ENCODE measurements at regions not wholly inside any gene's neighbourhood (a gene's known extent, or its start where the extent isn't known, plus 50 kb on each side); places are given as distances from the start of the nearest gene placed in this dataset.

DNA sequence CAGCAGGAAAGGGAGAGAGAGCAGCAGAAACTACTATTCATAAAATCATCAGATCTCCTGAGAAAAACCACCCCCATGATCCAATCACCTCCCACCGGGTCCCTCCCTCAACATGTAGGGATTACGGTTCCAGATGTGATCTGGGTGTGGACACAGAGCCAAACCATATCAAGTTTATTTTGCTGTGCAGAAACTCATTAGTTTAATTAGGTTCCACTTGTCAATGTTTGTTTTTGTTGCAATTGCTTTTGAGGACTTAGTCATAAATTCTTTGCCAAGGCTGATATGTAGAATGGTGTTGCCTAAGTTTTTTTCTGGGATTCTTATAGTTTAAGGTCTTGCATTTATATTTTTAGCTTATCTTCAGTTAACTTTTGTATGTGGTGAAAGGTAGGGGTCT lies 422.0 kb upstream of the HS3ST5 start:
- H3K36me3 Mint-ChIP-seq (ENCODE audit: low read depth), result no peaks in the 10 kb centered on the region
- H3K4me3 Mint-ChIP-seq, result no peak overlapping the region
- no peaks in the 10 kb centered on the region for H3K4me1 Mint-ChIP-seq
- H3K9me3 Mint-ChIP-seq, result peaks cover 5% of the 10 kb centered on the region
- no peak for ATAC-seq (replicated peaks)
- H3K27ac Mint-ChIP-seq, result no peak overlapping the region
- no peaks in the 10 kb centered on the region for H3K27me3 Mint-ChIP-seq

GRCh38 chr6:114762145-114762544 lies 419.3 kb upstream of the HS3ST5 start:
- Mint-ChIP-seq H3K27me3 (no peaks in the 10 kb centered on the region), H3K27ac (no peak overlapping the region), H3K4me1 (no peaks in the 10 kb centered on the region), H3K36me3 (ENCODE audit: low read depth) (no peaks in the 10 kb centered on the region), H3K4me3 (no peak overlapping the region), H3K9me3 (no peaks in the 10 kb centered on the region)
- no peak for ATAC-seq (replicated peaks)

DNA sequence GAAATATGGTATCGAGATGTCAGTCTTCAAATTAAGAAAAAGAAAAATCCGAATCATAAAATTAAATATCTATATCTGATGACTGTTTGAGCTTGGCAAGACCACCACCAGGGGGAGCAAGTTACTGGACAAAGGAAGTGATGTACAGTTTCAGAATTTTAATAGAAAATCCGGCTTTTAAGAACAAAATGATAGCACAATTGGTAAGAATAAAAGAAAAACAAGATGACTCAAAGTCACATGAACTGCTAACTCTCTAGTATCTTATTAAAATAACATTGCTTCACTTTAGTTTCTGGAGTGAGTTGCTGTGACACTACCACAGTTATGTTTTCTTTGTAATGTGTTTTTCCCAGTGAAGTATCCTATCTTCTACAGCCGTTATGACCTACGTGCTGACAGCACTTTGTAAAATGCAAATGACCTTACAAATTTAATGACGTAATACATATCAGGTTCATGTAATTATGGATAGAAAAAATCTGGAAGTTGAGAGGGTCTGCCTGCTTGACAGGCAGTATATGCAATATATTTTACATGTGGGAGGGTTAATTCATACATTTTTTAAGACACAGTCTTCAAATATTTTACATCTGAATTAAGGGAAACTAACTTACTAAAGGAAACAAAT lies 405.3 kb upstream of the HS3ST5 start:
- no peaks in the 10 kb centered on the region for H3K27me3 Mint-ChIP-seq
- H3K9me3 Mint-ChIP-seq, result no peaks in the 10 kb centered on the region
- H3K4me3 Mint-ChIP-seq, result no peak overlapping the region
- ATAC-seq (replicated peaks), result no peak
- H3K36me3 Mint-ChIP-seq (ENCODE audit: low read depth), result no peaks in the 10 kb centered on the region
- no peaks in the 10 kb centered on the region for H3K4me1 Mint-ChIP-seq
- no peak overlapping the region for H3K27ac Mint-ChIP-seq

DNA sequence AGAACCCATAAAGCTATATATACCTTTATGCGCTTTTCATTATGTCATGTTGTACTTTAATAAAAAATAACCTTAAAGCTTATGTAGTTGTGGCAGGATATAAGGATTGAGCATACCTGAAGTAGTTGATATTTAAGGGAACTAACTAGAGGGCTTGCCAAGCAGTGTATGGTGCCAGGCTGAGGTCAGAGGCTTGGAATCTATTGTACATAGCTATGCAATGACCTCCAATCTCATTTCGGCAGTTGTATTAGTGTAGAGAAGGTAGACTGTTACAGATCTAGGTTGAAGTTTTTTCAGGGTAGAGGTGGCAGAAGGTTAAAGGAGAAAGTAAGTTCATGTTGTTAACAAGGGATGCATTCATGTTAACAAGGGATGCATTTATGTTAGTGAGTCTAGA lies 397.7 kb upstream of the HS3ST5 start:
- no peaks in the 10 kb centered on the region for H3K27me3 Mint-ChIP-seq
- H3K4me1 Mint-ChIP-seq, result no peaks in the 10 kb centered on the region
- H3K27ac Mint-ChIP-seq, result no peak overlapping the region
- H3K36me3 Mint-ChIP-seq (ENCODE audit: low read depth), result no peaks in the 10 kb centered on the region
- peaks cover 6% of the 10 kb centered on the region for H3K9me3 Mint-ChIP-seq
- H3K4me3 Mint-ChIP-seq, result no peak overlapping the region
- ATAC-seq (replicated peaks), result no peak

GRCh38 chr6:114739656-114740055 lies 396.8 kb upstream of the HS3ST5 start:
- Mint-ChIP-seq H3K4me1 (no peaks in the 10 kb centered on the region), H3K27ac (no peak overlapping the region), H3K27me3 (no peaks in the 10 kb centered on the region), H3K4me3 (no peak overlapping the region), H3K9me3 (peaks cover 6% of the 10 kb centered on the region), H3K36me3 (ENCODE audit: low read depth) (no peaks in the 10 kb centered on the region)
- no peak for ATAC-seq (replicated peaks)

- H3K27me3 Mint-ChIP-seq, result no peaks in the 10 kb centered on the region
- H3K4me1 Mint-ChIP-seq, result no peaks in the 10 kb centered on the region
- H3K27ac Mint-ChIP-seq, result no peak overlapping the region
- H3K9me3 Mint-ChIP-seq, result peaks cover 3% of the 10 kb centered on the region
- H3K36me3 Mint-ChIP-seq (ENCODE audit: low read depth), result no peaks in the 10 kb centered on the region
- ATAC-seq (replicated peaks), result no peak
- H3K4me3 Mint-ChIP-seq, result no peak overlapping the region
These were observed 392.4 kb upstream of the HS3ST5 start for GRCh38 chr6:114735025-114735735.

- Mint-ChIP-seq H3K27ac (no peak overlapping the region), H3K27me3 (no peaks in the 10 kb centered on the region), H3K4me1 (no peaks in the 10 kb centered on the region), H3K36me3 (ENCODE audit: low read depth) (no peaks in the 10 kb centered on the region), H3K9me3 (peaks cover 3% of the 10 kb centered on the region), H3K4me3 (no peak overlapping the region)
- no peak for ATAC-seq (replicated peaks)
These were observed 390.8 kb upstream of the HS3ST5 start for GRCh38 chr6:114733596-114733995.

GRCh38 chr6:114718716-114719270 lies 376.0 kb upstream of the HS3ST5 start:
- Mint-ChIP-seq H3K9me3 (peaks cover 9% of the 10 kb centered on the region), H3K4me3 (no peak overlapping the region), H3K27ac (no peak overlapping the region), H3K4me1 (no peaks in the 10 kb centered on the region), H3K27me3 (no peaks in the 10 kb centered on the region), H3K36me3 (ENCODE audit: low read depth) (no peaks in the 10 kb centered on the region)
- no peak for ATAC-seq (replicated peaks)

GRCh38 chr6:114718186-114718585 lies 375.4 kb upstream of the HS3ST5 start:
- Mint-ChIP-seq H3K9me3 (peaks cover 9% of the 10 kb centered on the region), H3K36me3 (ENCODE audit: low read depth) (no peaks in the 10 kb centered on the region), H3K4me1 (no peaks in the 10 kb centered on the region), H3K4me3 (no peak overlapping the region), H3K27ac (no peak overlapping the region), H3K27me3 (no peaks in the 10 kb centered on the region)
- ATAC-seq (replicated peaks), result no peak

DNA sequence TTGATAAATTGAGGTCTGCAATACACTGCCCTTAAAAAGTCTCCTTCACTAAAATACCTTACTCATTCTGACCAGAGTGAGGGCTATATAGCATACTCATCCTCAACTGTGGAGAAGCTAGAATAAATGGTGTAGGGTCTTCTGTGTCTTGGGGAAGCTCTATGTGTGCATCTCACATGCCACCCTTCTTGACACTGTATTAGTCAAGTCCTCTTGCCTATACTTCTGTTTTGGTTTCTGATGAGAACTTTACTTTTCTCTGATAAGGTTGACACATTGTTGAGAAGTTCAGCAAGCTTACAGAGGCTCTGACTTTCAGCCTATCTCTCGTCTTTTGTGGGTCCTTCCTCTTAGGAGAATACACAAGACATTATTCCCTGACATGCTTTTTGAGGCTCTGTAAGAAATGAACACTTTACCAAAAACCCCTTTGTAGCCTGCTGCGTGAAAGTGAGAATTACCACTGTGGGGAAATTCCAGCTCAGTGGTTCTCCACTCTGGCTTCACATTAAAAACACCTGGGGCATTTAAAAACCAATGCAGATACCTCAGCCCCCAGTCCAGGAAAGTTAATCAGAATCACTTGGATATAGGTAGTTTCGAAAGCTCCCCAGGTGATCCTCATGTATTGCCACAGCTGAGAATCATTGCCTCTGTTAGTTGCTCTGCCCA lies 372.1 kb upstream of the HS3ST5 start:
- H3K4me1 Mint-ChIP-seq, result no peaks in the 10 kb centered on the region
- no peaks in the 10 kb centered on the region for H3K27me3 Mint-ChIP-seq
- H3K4me3 Mint-ChIP-seq, result no peak overlapping the region
- H3K36me3 Mint-ChIP-seq (ENCODE audit: low read depth), result no peaks in the 10 kb centered on the region
- no peak overlapping the region for H3K27ac Mint-ChIP-seq
- no peak for ATAC-seq (replicated peaks)
- H3K9me3 Mint-ChIP-seq, result peaks cover 9% of the 10 kb centered on the region

- no peaks in the 10 kb centered on the region for H3K27me3 Mint-ChIP-seq
- ATAC-seq (replicated peaks), result no peak
These were observed 370.9 kb upstream of the HS3ST5 start for GRCh38 chr6:114713690-114714089.

GRCh38 chr6:114712129-114712662 lies 369.4 kb upstream of the HS3ST5 start:
- Mint-ChIP-seq H3K4me3 (no peak overlapping the region), H3K9me3 (peaks cover 3% of the 10 kb centered on the region), H3K36me3 (ENCODE audit: low read depth) (no peaks in the 10 kb centered on the region), H3K27ac (no peak overlapping the region), H3K4me1 (no peaks in the 10 kb centered on the region), H3K27me3 (no peaks in the 10 kb centered on the region)
- ATAC-seq (replicated peaks), result no peak

More at GRCh38 chr6:114713690-114714089, 370.9 kb upstream of the HS3ST5 start:
- Mint-ChIP-seq H3K27ac (no peak overlapping the region), H3K4me3 (no peak overlapping the region), H3K4me1 (no peaks in the 10 kb centered on the region), H3K36me3 (ENCODE audit: low read depth) (no peaks in the 10 kb centered on the region), H3K9me3 (peaks cover 9% of the 10 kb centered on the region)

- Mint-ChIP-seq H3K27me3 (no peaks in the 10 kb centered on the region), H3K9me3 (no peaks in the 10 kb centered on the region), H3K36me3 (ENCODE audit: low read depth) (no peaks in the 10 kb centered on the region), H3K27ac (no peak overlapping the region), H3K4me3 (no peak overlapping the region), H3K4me1 (no peaks in the 10 kb centered on the region)
- no peak for ATAC-seq (replicated peaks)
These were observed 364.3 kb upstream of the HS3ST5 start for GRCh38 chr6:114707081-114707620.

GRCh38 chr6:114690625-114691024 lies 347.8 kb upstream of the HS3ST5 start:
- H3K36me3 Mint-ChIP-seq (ENCODE audit: low read depth), result no peaks in the 10 kb centered on the region
- H3K27me3 Mint-ChIP-seq, result no peaks in the 10 kb centered on the region
- no peaks in the 10 kb centered on the region for H3K4me1 Mint-ChIP-seq
- ATAC-seq (replicated peaks), result no peak
- no peak overlapping the region for H3K27ac Mint-ChIP-seq
- no peak overlapping the region for H3K4me3 Mint-ChIP-seq
- peaks cover 6% of the 10 kb centered on the region for H3K9me3 Mint-ChIP-seq

Measured in activated T-helper 17 cell treated with anti-CD3 and anti-CD28 coated beads, Interleukin-2, amount 50 U/mL, for 72 hours (primary cell).